IPS-15b (cell line): ENCODE measurements at regions not wholly inside any gene's neighbourhood (a gene's known extent, or its start where the extent isn't known, plus 50 kb on each side); places are given as distances from the start of the nearest gene placed in this dataset.
"Not testable (repeated sequence)": the region's sequence is repeated elsewhere in the genome, so short reads cannot be mapped to it uniquely, and the experiment has no call there.

Experiments used
- H3K27me3 ChIP-seq: one replicate; pipeline ENCODE4 v1.6.1; 2013; ENCODE audit warnings: low read length; ENCODE audit not compliant: control insufficient read depth, insufficient read depth
- H3K36me3 ChIP-seq: one replicate; pipeline ENCODE4 v1.6.1; 2013; ENCODE audit warnings: low read length; ENCODE audit not compliant: control insufficient read depth, insufficient read depth
- H3K4me1 ChIP-seq: one replicate; pipeline ENCODE4 v1.6.1; 2013; ENCODE audit warnings: mild to moderate bottlenecking, low read length; ENCODE audit not compliant: control insufficient read depth, insufficient read depth
- H3K4me3 ChIP-seq: one replicate; pipeline ENCODE4 v1.5.1; 2013; ENCODE audit warnings: low read depth, low read length
- H3K9ac ChIP-seq: one replicate; pipeline ENCODE4 v1.6.1; 2013; ENCODE audit warnings: low read depth, mild to moderate bottlenecking, low read length
- H3K9me3 ChIP-seq: one replicate; pipeline ENCODE4 v1.6.1; 2013; ENCODE audit warnings: mild to moderate bottlenecking, low read length; ENCODE audit not compliant: control insufficient read depth, insufficient read depth

- H3K9ac ChIP-seq = no peak overlapping the region
- no peak overlapping the region for H3K4me3 ChIP-seq
These were observed 453.1 kb upstream of the MKI67 start for GRCh38 chr10:128579280-128579865.

GRCh38 chr10:128579901-128580300, 453.7 kb upstream of the MKI67 start:
- Histone ChIP-seq H3K4me1 (peaks cover 3% of the 10 kb centered on the region), H3K9ac (no peak overlapping the region), H3K27me3 (no peaks in the 10 kb centered on the region), H3K4me3 (no peak overlapping the region), H3K36me3 (no peaks in the 10 kb centered on the region), H3K9me3 (no peaks in the 10 kb centered on the region)

More at GRCh38 chr10:128579280-128579865, 453.1 kb upstream of the MKI67 start:
- no peaks in the 10 kb centered on the region for H3K36me3 ChIP-seq
- H3K9me3 ChIP-seq = no peaks in the 10 kb centered on the region
- H3K4me1 ChIP-seq = peaks cover 3% of the 10 kb centered on the region
- H3K27me3 ChIP-seq = no peaks in the 10 kb centered on the region

GRCh38 chr10:128583125-128583524, 456.9 kb upstream of the MKI67 start:
- not testable (repeated sequence) for H3K9ac ChIP-seq, H3K4me1 ChIP-seq, H3K27me3 ChIP-seq, H3K9me3 ChIP-seq, H3K4me3 ChIP-seq, H3K36me3 ChIP-seq

- H3K9ac ChIP-seq, H3K27me3 ChIP-seq, H3K9me3 ChIP-seq, H3K36me3 ChIP-seq, H3K4me1 ChIP-seq, H3K4me3 ChIP-seq: not testable (repeated sequence)
These were observed 460.4 kb upstream of the MKI67 start for GRCh38 chr10:128586599-128586998.

- H3K9ac ChIP-seq = no peak overlapping the region
- no peaks in the 10 kb centered on the region for H3K36me3 ChIP-seq
- H3K27me3 ChIP-seq = no peaks in the 10 kb centered on the region
- H3K9me3 ChIP-seq = peaks cover 3% of the 10 kb centered on the region
- H3K4me3 ChIP-seq = no peak overlapping the region
- H3K4me1 ChIP-seq = no peaks in the 10 kb centered on the region
These were observed 461.5 kb upstream of the MKI67 start for GRCh38 chr10:128587689-128588088.

GRCh38 chr10:128588402-128588801, 462.2 kb upstream of the MKI67 start:
- Histone ChIP-seq H3K9ac (no peak overlapping the region), H3K9me3 (peaks cover 3% of the 10 kb centered on the region), H3K36me3 (no peaks in the 10 kb centered on the region), H3K4me3 (no peak overlapping the region), H3K27me3 (no peaks in the 10 kb centered on the region), H3K4me1 (no peaks in the 10 kb centered on the region)

GRCh38 chr10:128594688-128595087, 468.5 kb upstream of the MKI67 start:
- Histone ChIP-seq H3K4me1 (no peaks in the 10 kb centered on the region), H3K36me3 (no peaks in the 10 kb centered on the region), H3K4me3 (no peak overlapping the region), H3K9ac (no peak overlapping the region), H3K9me3 (no peaks in the 10 kb centered on the region), H3K27me3 (no peaks in the 10 kb centered on the region)

GRCh38 chr10:128596906-128597305, 470.7 kb upstream of the MKI67 start:
- Histone ChIP-seq H3K9ac (no peak overlapping the region), H3K36me3 (no peaks in the 10 kb centered on the region), H3K9me3 (no peaks in the 10 kb centered on the region), H3K27me3 (no peaks in the 10 kb centered on the region), H3K4me3 (no peak overlapping the region), H3K4me1 (no peaks in the 10 kb centered on the region)

- Histone ChIP-seq H3K4me1 (no peaks in the 10 kb centered on the region), H3K9ac (no peak overlapping the region), H3K4me3 (no peak overlapping the region), H3K36me3 (no peaks in the 10 kb centered on the region), H3K27me3 (no peaks in the 10 kb centered on the region), H3K9me3 (no peaks in the 10 kb centered on the region)
These were observed 472.8 kb upstream of the MKI67 start for GRCh38 chr10:128599030-128599429.

- Histone ChIP-seq H3K27me3 (no peaks in the 10 kb centered on the region), H3K9ac (no peak overlapping the region), H3K4me3 (no peak overlapping the region), H3K4me1 (no peaks in the 10 kb centered on the region), H3K36me3 (no peaks in the 10 kb centered on the region), H3K9me3 (no peaks in the 10 kb centered on the region)
These were observed 473.3 kb upstream of the MKI67 start for GRCh38 chr10:128599538-128599937.

- Histone ChIP-seq H3K36me3 (no peaks in the 10 kb centered on the region), H3K9ac (no peak overlapping the region), H3K9me3 (no peaks in the 10 kb centered on the region), H3K27me3 (no peaks in the 10 kb centered on the region), H3K4me1 (no peaks in the 10 kb centered on the region), H3K4me3 (no peak overlapping the region)
These were observed 476.0 kb upstream of the MKI67 start for GRCh38 chr10:128602183-128602582.

GRCh38 chr10:128604025-128604424, 477.8 kb upstream of the MKI67 start:
- Histone ChIP-seq H3K9ac (no peak overlapping the region), H3K4me1 (no peaks in the 10 kb centered on the region), H3K36me3 (no peaks in the 10 kb centered on the region), H3K27me3 (no peaks in the 10 kb centered on the region), H3K9me3 (no peaks in the 10 kb centered on the region), H3K4me3 (no peak overlapping the region)
